Mesendoderm (in vitro differentiated cells): ENCODE measurements at regions not wholly inside any gene's neighbourhood (a gene's known extent, or its start where the extent isn't known, plus 50 kb on each side); places are given as distances from the start of the nearest gene placed in this dataset.

Experiments used
- DNase-seq: peaks from one replicate; pipeline ENCODE4 v3.0.0; 2013
- H2AK5ac ChIP-seq: 2 replicates; pipeline ENCODE4 v1.6.1; 2013; ENCODE audit warnings: low read length, inconsistent platforms
- H2BK120ac ChIP-seq: 2 replicates; pipeline ENCODE4 v1.6.1; 2013; ENCODE audit warnings: low read depth, mild to moderate bottlenecking, low read length, moderate library complexity, mixed read lengths
- H2BK15ac ChIP-seq: replicated peaks from 2 replicates; pipeline ENCODE4 v1.6.1; 2013; ENCODE audit warnings: low read depth, mild to moderate bottlenecking, moderate library complexity
- H2BK5ac ChIP-seq: 2 replicates; pipeline ENCODE4 v1.6.1; 2013; ENCODE audit warnings: low read length, inconsistent platforms
- H3K18ac ChIP-seq: 2 replicates; pipeline ENCODE4 v1.6.1; 2013; ENCODE audit warnings: mild to moderate bottlenecking, low read length, mixed read lengths
- H3K23ac ChIP-seq: one replicate; pipeline ENCODE4 v1.6.1; 2013; ENCODE audit warnings: low read length
- H3K27ac ChIP-seq: 2 replicates; pipeline ENCODE4 v1.5.1; 2013; ENCODE audit warnings: low read depth, mild to moderate bottlenecking, inconsistent platforms, low read length, moderate library complexity
- H3K27me3 ChIP-seq: 2 replicates; pipeline ENCODE4 v1.6.1; 2013; ENCODE audit warnings: low read length, control low read depth, mild to moderate bottlenecking, inconsistent platforms; ENCODE audit not compliant: insufficient read depth, poor library complexity
- H3K36me3 ChIP-seq: 2 replicates; pipeline ENCODE4 v1.6.1; 2013; ENCODE audit warnings: low read length, inconsistent platforms; ENCODE audit not compliant: control insufficient read depth, insufficient read depth
- H3K4ac ChIP-seq: one replicate; pipeline ENCODE4 v1.6.1; 2013; ENCODE audit warnings: low read depth, mild to moderate bottlenecking, low read length, moderate library complexity
- H3K4me1 ChIP-seq: 2 replicates; pipeline ENCODE4 v1.6.1; 2013; ENCODE audit warnings: low read depth, low read length, inconsistent platforms; ENCODE audit not compliant: control insufficient read depth
- H3K4me2 ChIP-seq: 2 replicates; pipeline ENCODE4 v1.6.1; 2013; ENCODE audit warnings: low read length
- H3K4me3 ChIP-seq: 2 replicates; pipeline ENCODE4 v1.5.1; 2013; ENCODE audit warnings: mild to moderate bottlenecking, low read length
- H3K56ac ChIP-seq: one replicate; pipeline ENCODE4 v1.6.1; 2013; ENCODE audit warnings: low read length
- H3K79me1 ChIP-seq: 2 replicates; pipeline ENCODE4 v1.6.1; 2013; ENCODE audit warnings: low read length, inconsistent platforms
- H3K79me2 ChIP-seq: 2 replicates; pipeline ENCODE4 v1.6.1; 2013; ENCODE audit warnings: mild to moderate bottlenecking, low read length; ENCODE audit not compliant: control insufficient read depth, insufficient read depth
- H3K9ac ChIP-seq: 2 replicates; pipeline ENCODE4 v1.6.1; 2013; ENCODE audit warnings: low read length, inconsistent platforms
- H4K5ac ChIP-seq: one replicate; pipeline ENCODE4 v1.6.1; 2013; ENCODE audit warnings: low read length
- H4K8ac ChIP-seq: one replicate; pipeline ENCODE4 v1.6.1; 2013; ENCODE audit warnings: low read depth, mild to moderate bottlenecking, control low read depth, low read length, moderate library complexity
- WGBS: extraction: QIAGEN DNeasy Blood & Tissue Kit; methylation state at CpG from one replicate; pipeline ENCODE4 v1.1.7; 2013; ENCODE audit warnings: low lambda C conversion rate, missing lambda C conversion rate; ENCODE audit not compliant: insufficient coverage; ENCODE audit errors: extremely low coverage; 5-methylcytosine and 5-hydroxymethylcytosine counted together

DNA sequence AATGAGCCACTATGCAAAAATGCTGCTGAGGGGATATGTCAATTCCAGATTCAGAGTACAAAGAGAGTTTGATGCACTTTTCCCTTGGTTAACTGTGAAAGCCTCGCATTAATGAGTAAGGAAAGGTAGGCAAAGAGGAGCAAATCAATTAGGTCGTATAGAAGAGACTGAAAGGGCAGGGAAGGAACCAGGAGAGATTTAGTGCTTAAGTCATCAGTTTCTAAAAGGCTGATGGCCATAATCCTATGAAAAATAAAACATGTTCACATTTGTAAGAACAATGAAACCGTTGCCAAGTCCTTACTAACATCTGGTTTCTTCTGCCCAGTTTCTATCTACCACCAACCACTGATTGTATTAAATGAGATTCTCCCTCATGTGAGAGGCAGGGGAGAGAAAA lies 118.4 kb upstream of the PALMD start:
- H3K23ac ChIP-seq = no peak overlapping the region
- WGBS = no CpG with 5 or more reads among the region's 3 CpGs

DNA sequence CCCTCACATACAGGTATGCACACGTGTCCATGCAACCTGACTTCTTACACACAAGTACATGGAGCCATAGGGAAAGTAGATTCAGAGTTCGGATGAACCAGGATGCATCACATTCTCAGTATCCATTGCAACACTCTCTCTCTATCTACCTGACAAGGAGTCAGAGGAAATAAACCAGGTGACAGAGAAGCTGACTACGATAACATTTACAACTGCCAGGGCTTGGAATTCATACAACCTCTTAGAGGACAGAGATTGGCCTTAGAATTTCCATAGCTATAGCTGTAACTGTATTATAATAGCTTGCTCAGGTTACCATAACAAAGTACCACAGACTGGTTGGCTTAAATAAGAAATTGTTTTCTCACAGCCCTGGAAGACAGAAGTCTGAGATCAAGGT lies 116.9 kb upstream of the PALMD start:
- Histone ChIP-seq H3K56ac (no peak overlapping the region), H2BK120ac (no peak overlapping the region), H3K18ac (no peak overlapping the region), H3K4me1 (no peaks in the 10 kb centered on the region), H4K5ac (no peak overlapping the region), H3K79me2 (no peaks in the 10 kb centered on the region), H2AK5ac (no peak overlapping the region), H3K36me3 (no peaks in the 10 kb centered on the region), H3K79me1 (no peaks in the 10 kb centered on the region), H2BK5ac (no peak overlapping the region), H3K4me3 (no peak overlapping the region), H3K4me2 (no peak overlapping the region), H2BK15ac (no peak overlapping the region), H3K9ac (no peak overlapping the region), H3K4ac (no peak overlapping the region), H4K8ac (no peak overlapping the region), H3K23ac (no peak overlapping the region), H3K27ac (no peak overlapping the region), H3K27me3 (no peaks in the 10 kb centered on the region)
- DNase-seq = no peak
- WGBS = no CpG with 5 or more reads among the region's 3 CpGs

More for the DNA sequence above, 118.4 kb upstream of the PALMD start:
- Histone ChIP-seq H3K4me3 (no peak overlapping the region), H2AK5ac (no peak overlapping the region), H3K4me1 (no peaks in the 10 kb centered on the region), H3K79me2 (no peaks in the 10 kb centered on the region), H3K18ac (no peak overlapping the region), H3K27ac (no peak overlapping the region), H2BK120ac (no peak overlapping the region), H2BK5ac (no peak overlapping the region), H3K36me3 (no peaks in the 10 kb centered on the region), H2BK15ac (no peak overlapping the region), H3K4me2 (no peak overlapping the region), H3K79me1 (no peaks in the 10 kb centered on the region), H3K56ac (no peak overlapping the region), H3K4ac (no peak overlapping the region), H3K27me3 (no peaks in the 10 kb centered on the region), H3K9ac (no peak overlapping the region), H4K8ac (no peak overlapping the region), H4K5ac (no peak overlapping the region)
- no peak for DNase-seq

GRCh38 chr1:99531578-99532275 lies 114.2 kb upstream of the PALMD start:
- H3K27ac ChIP-seq = no peak overlapping the region
- no peak for DNase-seq

GRCh38 chr1:99532276-99532580 lies 113.7 kb upstream of the PALMD start:
- Histone ChIP-seq H3K23ac (no peak overlapping the region), H3K18ac (no peak overlapping the region), H3K79me1 (no peaks in the 10 kb centered on the region), H3K4me3 (no peak overlapping the region), H3K36me3 (no peaks in the 10 kb centered on the region), H2AK5ac (no peak overlapping the region), H2BK5ac (no peak overlapping the region), H3K79me2 (no peaks in the 10 kb centered on the region), H4K5ac (no peak overlapping the region), H3K4me2 (no peak overlapping the region), H3K4me1 (no peaks in the 10 kb centered on the region), H3K56ac (no peak overlapping the region), H4K8ac (no peak overlapping the region), H3K27ac (no peak overlapping the region), H3K4ac (no peak overlapping the region), H2BK120ac (no peak overlapping the region), H3K9ac (no peak overlapping the region), H3K27me3 (no peaks in the 10 kb centered on the region), H2BK15ac (no peak overlapping the region)
- no CpG with 5 or more reads among the region's 1 CpG for WGBS
- no peak for DNase-seq

More at GRCh38 chr1:99531578-99532275, 114.2 kb upstream of the PALMD start:
- H3K79me1 ChIP-seq = no peaks in the 10 kb centered on the region
- no peak overlapping the region for H3K56ac ChIP-seq
- H3K27me3 ChIP-seq = no peaks in the 10 kb centered on the region
- H3K23ac ChIP-seq = no peak overlapping the region
- H3K36me3 ChIP-seq = no peaks in the 10 kb centered on the region
- H4K5ac ChIP-seq = no peak overlapping the region
- H3K4me1 ChIP-seq = no peaks in the 10 kb centered on the region
- no peak overlapping the region for H2BK15ac ChIP-seq
- no peaks in the 10 kb centered on the region for H3K79me2 ChIP-seq
- H2AK5ac ChIP-seq = no peak overlapping the region
- H4K8ac ChIP-seq = no peak overlapping the region
- no peak overlapping the region for H3K4ac ChIP-seq
- no peak overlapping the region for H3K9ac ChIP-seq
- WGBS = no CpG with 5 or more reads among the region's 5 CpGs
- H3K4me2 ChIP-seq = no peak overlapping the region
- no peak overlapping the region for H2BK120ac ChIP-seq
- H3K18ac ChIP-seq = no peak overlapping the region
- no peak overlapping the region for H3K4me3 ChIP-seq
- H2BK5ac ChIP-seq = no peak overlapping the region

DNA sequence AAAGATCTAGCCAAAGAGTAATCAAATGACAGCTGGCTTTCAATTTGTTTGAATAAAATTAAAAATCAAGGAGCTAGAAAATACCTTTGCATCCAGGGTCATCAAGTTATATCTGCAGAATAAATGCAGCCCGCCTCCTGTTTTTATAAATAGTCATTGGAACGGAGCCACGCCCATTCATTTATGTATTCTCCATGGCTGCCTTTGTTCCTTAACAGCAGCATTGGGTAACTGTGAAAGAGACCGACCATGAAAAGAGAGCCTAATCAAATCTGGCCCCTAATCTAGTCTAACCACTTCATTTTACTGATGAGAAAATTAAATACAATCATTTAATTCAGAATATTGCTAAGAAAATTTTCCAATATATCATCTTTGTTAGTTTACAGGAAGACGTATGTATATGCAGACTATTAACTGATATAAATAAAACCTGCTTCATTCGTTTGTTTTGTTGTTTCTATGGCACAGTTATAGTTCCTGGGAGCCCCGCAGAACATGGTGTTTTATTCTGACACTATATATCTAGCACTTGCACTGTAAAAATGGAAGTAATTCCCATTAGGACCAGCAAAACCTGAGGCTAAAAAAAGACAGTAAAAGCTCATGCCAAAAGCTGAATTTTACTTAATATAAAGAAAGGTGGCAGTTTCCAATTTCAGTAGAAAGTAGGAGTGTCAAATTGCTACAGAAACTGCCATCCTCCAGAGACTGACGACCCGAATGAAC lies 111.8 kb upstream of the PALMD start:
- H4K5ac ChIP-seq = no peak overlapping the region
- H2BK15ac ChIP-seq = no peak overlapping the region
- no peak overlapping the region for H3K4ac ChIP-seq
- H3K4me3 ChIP-seq = no peak overlapping the region
- H3K23ac ChIP-seq = no peak overlapping the region
- no peak overlapping the region for H3K27ac ChIP-seq
- no peak overlapping the region for H3K56ac ChIP-seq
- H4K8ac ChIP-seq = no peak overlapping the region
- H2BK120ac ChIP-seq = no peak overlapping the region
- no peak overlapping the region for H3K4me2 ChIP-seq
- H3K4me1 ChIP-seq = no peaks in the 10 kb centered on the region
- H3K18ac ChIP-seq = no peak overlapping the region
- no peaks in the 10 kb centered on the region for H3K36me3 ChIP-seq
- H2AK5ac ChIP-seq = no peak overlapping the region
- WGBS = no CpG with 5 or more reads among the region's 9 CpGs
- no peak overlapping the region for H2BK5ac ChIP-seq
- DNase-seq = no peak
- H3K79me2 ChIP-seq = no peaks in the 10 kb centered on the region
- no peaks in the 10 kb centered on the region for H3K27me3 ChIP-seq
- no peak overlapping the region for H3K9ac ChIP-seq
- no peaks in the 10 kb centered on the region for H3K79me1 ChIP-seq

- H3K79me1 ChIP-seq = no peaks in the 10 kb centered on the region
- H3K4me1 ChIP-seq = no peaks in the 10 kb centered on the region
- H3K4me3 ChIP-seq = no peak overlapping the region
- no peak overlapping the region for H3K56ac ChIP-seq
- H2BK5ac ChIP-seq = no peak overlapping the region
- peak; percentile 9 for DNase-seq
- H2AK5ac ChIP-seq = no peak overlapping the region
- no peak overlapping the region for H3K9ac ChIP-seq
- no peak overlapping the region for H4K8ac ChIP-seq
- no peak overlapping the region for H3K4ac ChIP-seq
- no peak overlapping the region for H3K4me2 ChIP-seq
- no peak overlapping the region for H3K18ac ChIP-seq
- no peak overlapping the region for H3K27ac ChIP-seq
- no peak overlapping the region for H2BK120ac ChIP-seq
- H3K79me2 ChIP-seq = no peaks in the 10 kb centered on the region
- H3K23ac ChIP-seq = no peak overlapping the region
- no peak overlapping the region for H4K5ac ChIP-seq
- no CpG with 5 or more reads among the region's 1 CpG for WGBS
- H3K27me3 ChIP-seq = no peaks in the 10 kb centered on the region
- no peaks in the 10 kb centered on the region for H3K36me3 ChIP-seq
- H2BK15ac ChIP-seq = no peak overlapping the region
These were observed 111.3 kb upstream of the PALMD start for GRCh38 chr1:99534638-99534930.
